Naive thymus-derived CD4-positive, alpha-beta T cell (primary cell): ENCODE measurements at regions not wholly inside any gene's neighbourhood (a gene's known extent, or its start where the extent isn't known, plus 50 kb on each side); places are given as distances from the start of the nearest gene placed in this dataset.
"Not testable (repeated sequence)": the region's sequence is repeated elsewhere in the genome, so short reads cannot be mapped to it uniquely, and the experiment has no call there.

Experiments used
- ATAC-seq: fragments of 150-1000 bp; cut with Tn5 transposase; 2 replicates; pipeline ENCODE4 v1.10.0; 2021; ENCODE audit warnings: mild to moderate bottlenecking, moderate library complexity
- CTCF ChIA-PET: fragments of 350-600 bp; sonication (Branson Sonifier 250); formaldehyde crosslinking; loops from one replicate; lab custom pipeline; 2021; ENCODE audit warnings: antibody characterized with exemption; lab: Charles Lee
- POLR2A ChIA-PET: fragments of 350-600 bp; sonication (Branson Sonifier 250); formaldehyde crosslinking; loops from one replicate; lab custom pipeline; 2021; ENCODE audit warnings: antibody characterized with exemption, inconsistent platforms; lab: Charles Lee
- DNase-seq, 9 donors: peaks; one replicate each; pipeline versions ENCODE4 v3.0.0 to v3.0.0-alpha.2; 2020 to 2022; ENCODE audit warnings: mixed read lengths in 1 of 9
- H3K27ac ChIP-seq: one replicate; pipeline ENCODE4 v1.7.0; 2013; ENCODE audit warnings: mild to moderate bottlenecking, low read depth, low read length, moderate library complexity
- H3K27me3 ChIP-seq, 2 donors: one replicate each; pipeline ENCODE4 v1.7.0; 2013; ENCODE audit warnings: low read length in 2 of 2, mild to moderate bottlenecking in 2 of 2, moderate library complexity in 2 of 2; ENCODE audit not compliant: control insufficient read depth in 2 of 2, insufficient read depth in 2 of 2
- H3K36me3 ChIP-seq, 3 experiments: 1 replicate in 2 of 3; 2 replicates in 1 of 3; pipeline ENCODE4 v1.7.0; 2013; ENCODE audit warnings: low read length in 3 of 3, mild to moderate bottlenecking in 3 of 3, moderate library complexity in 1 of 3; ENCODE audit not compliant: insufficient read depth in 3 of 3, control insufficient read depth in 2 of 3
- H3K4me1 ChIP-seq, 2 donors: one replicate each; pipeline ENCODE4 v1.7.0; 2013; ENCODE audit warnings: low read length in 2 of 2, mild to moderate bottlenecking in 2 of 2, moderate library complexity in 1 of 2; ENCODE audit not compliant: control insufficient read depth in 2 of 2, insufficient read depth in 2 of 2
- H3K4me3 ChIP-seq: 2 replicates; pipeline ENCODE4 v1.7.0; 2013; ENCODE audit warnings: mild to moderate bottlenecking, low read length
- H3K9me3 ChIP-seq, 3 experiments: 1 replicate in 2 of 3; 2 replicates in 1 of 3; pipeline ENCODE4 v1.7.0; 2013; ENCODE audit warnings: low read length in 3 of 3; ENCODE audit not compliant: control insufficient read depth in 2 of 3
- H3K27ac Mint-ChIP-seq, 9 donors: one replicate each; pipeline ENCODE4 v1.8.0; 2020 to 2022; ENCODE audit warnings: mixed read lengths in 9 of 9, mild to moderate bottlenecking in 8 of 9, moderate library complexity in 5 of 9, inconsistent platforms in 2 of 9
- H3K27me3 Mint-ChIP-seq, 5 donors: one replicate each; pipeline ENCODE4 v1.8.0; 2021 to 2022; ENCODE audit warnings: mixed read lengths in 5 of 5, mild to moderate bottlenecking in 1 of 5
- H3K36me3 Mint-ChIP-seq, 5 donors: one replicate each; pipeline ENCODE4 v1.8.0; 2020 to 2022; ENCODE audit warnings: mixed read lengths in 5 of 5, mild to moderate bottlenecking in 3 of 5, inconsistent platforms in 1 of 5
- H3K4me1 Mint-ChIP-seq, 7 donors: one replicate each; pipeline ENCODE4 v1.8.0; 2020 to 2022; ENCODE audit warnings: mixed read lengths in 7 of 7, mild to moderate bottlenecking in 3 of 7, inconsistent platforms in 1 of 7
- H3K4me3 Mint-ChIP-seq, 10 donors: one replicate each; pipeline ENCODE4 v1.8.0; 2020 to 2022; ENCODE audit warnings: mild to moderate bottlenecking in 10 of 10, mixed read lengths in 10 of 10, moderate library complexity in 6 of 10, inconsistent platforms in 2 of 10
- H3K9me3 Mint-ChIP-seq, 11 donors: one replicate each; pipeline ENCODE4 v1.8.0; 2020 to 2022; ENCODE audit warnings: mixed read lengths in 11 of 11, mild to moderate bottlenecking in 4 of 11, inconsistent platforms in 1 of 11, moderate library complexity in 1 of 11
- intact Hi-C, 2 donors: fragments of 100-400 bp; cut with micrococcal nuclease; formaldehyde crosslinking; loops; one replicate each; pipeline ENCODE4 v1.15.1; 2023

DNA sequence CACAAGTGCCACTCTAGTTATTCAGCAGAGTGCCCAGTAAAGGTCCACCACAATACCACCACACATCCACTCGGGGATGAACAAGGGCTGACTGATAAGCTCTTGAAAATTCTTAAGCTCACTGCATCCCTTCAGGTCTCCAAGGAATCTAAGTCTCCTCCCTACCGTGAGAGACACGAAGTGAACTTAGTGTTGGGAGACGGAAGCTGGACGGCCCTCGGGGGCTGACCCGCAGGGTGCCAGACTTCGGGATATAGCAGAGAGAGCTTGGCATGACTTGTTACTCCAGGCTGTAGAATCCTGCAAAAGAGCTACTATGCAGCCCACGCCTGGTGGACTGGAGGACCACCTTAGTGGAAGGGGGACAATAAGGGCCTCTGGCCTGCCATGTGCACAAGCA is 75.1 kb downstream of the LYZL1 start:
- POLR2A ChIA-PET, intact Hi-C loops, H3K4me1 ChIP-seq, H3K36me3 ChIP-seq, DNase-seq, H3K27ac ChIP-seq, H3K9me3 ChIP-seq, H3K4me3 ChIP-seq, H3K9me3 Mint-ChIP-seq, H3K27ac Mint-ChIP-seq, H3K36me3 Mint-ChIP-seq, H3K4me3 Mint-ChIP-seq, H3K27me3 Mint-ChIP-seq, ATAC-seq, H3K27me3 ChIP-seq, H3K4me1 Mint-ChIP-seq: not testable (repeated sequence)
- CTCF ChIA-PET = interaction anchor here (0.9 kb wide), 1 partner anchor 28 kb away, joined by 3 read pairs; no protein-coding TSS in a partner anchor

DNA sequence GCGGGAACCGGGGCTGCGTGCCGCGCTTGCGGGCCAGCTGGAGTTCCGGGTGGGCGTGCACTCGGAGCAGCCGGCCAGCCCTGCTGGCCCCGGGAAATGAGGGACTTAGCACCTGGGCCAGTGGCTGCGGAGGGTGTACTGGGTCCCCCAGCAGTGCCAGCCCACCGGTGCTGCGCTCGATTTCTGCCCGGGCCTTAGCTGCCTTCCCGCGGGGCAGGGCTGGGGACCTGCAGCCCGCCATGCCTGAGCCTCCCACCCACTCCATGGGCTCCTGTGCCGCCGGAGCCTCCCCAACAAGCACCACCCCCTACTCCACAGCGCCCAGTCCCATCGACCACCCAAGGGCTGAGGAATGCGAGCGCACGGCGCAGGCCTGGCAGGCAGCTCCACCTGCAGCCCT is 77.3 kb downstream of the LYZL1 start:
- peaks cover 15 to 24% (median 21%) of the 10 kb centered on the region in 5 donors for H3K27me3 Mint-ChIP-seq
- H3K36me3 Mint-ChIP-seq, CTCF ChIA-PET: not testable (repeated sequence)

DNA sequence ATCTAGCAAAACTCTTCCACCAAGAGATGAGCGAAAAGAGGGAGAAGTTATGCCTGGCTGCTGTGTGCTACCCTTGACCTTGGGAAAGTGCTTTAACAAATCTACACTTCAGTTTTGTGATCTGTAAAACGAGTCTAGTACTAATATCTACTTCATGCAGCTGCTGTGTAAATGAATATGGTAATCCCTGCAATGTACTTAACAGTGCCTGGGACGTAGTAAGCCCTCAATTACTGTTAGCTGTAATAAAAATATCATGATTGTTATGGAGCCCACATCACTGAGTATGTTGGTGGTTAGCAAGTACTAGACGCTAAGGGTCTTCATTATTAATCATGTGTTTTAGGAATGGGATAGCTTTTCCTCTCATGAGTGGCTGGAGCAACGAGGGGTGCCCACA is 80.5 kb downstream of the LYZL1 start:
- DNase-seq (no peak), ATAC-seq (no peak)
- no peaks in the 10 kb centered on the region for H3K9me3 ChIP-seq
- no peak overlapping the region for H3K4me3 Mint-ChIP-seq
- ChIA-PET CTCF (interaction anchor here (0.7 kb wide), 1 partner anchor 144 kb away, joined by 5 read pairs; no protein-coding TSS in a partner anchor), POLR2A (interaction anchor here (0.5 kb wide), 1 partner anchor 1835 kb away, joined by 3 read pairs; no protein-coding TSS in a partner anchor)
- H3K4me1 ChIP-seq = no peaks in the 10 kb centered on the region
- H3K9me3 Mint-ChIP-seq = peaks cover 0 to 3% (median 0%) of the 10 kb centered on the region in 11 donors
- H3K36me3 Mint-ChIP-seq = no peaks in the 10 kb centered on the region
- no peaks in the 10 kb centered on the region for H3K36me3 ChIP-seq
- H3K27ac ChIP-seq = no peak overlapping the region
- no peaks in the 10 kb centered on the region for H3K4me1 Mint-ChIP-seq
- no peak overlapping the region for H3K27ac Mint-ChIP-seq
- no peak overlapping the region for H3K4me3 ChIP-seq
- intact Hi-C loops = no loop called here
- peaks cover 16 to 25% (median 21%) of the 10 kb centered on the region in 5 donors for H3K27me3 Mint-ChIP-seq
- H3K27me3 ChIP-seq = no peaks in the 10 kb centered on the region

More for the DNA sequence above, 77.3 kb downstream of the LYZL1 start:
- H3K27me3 ChIP-seq, DNase-seq, H3K9me3 ChIP-seq, H3K4me3 Mint-ChIP-seq, intact Hi-C loops, H3K9me3 Mint-ChIP-seq, ATAC-seq, H3K36me3 ChIP-seq, H3K4me3 ChIP-seq, POLR2A ChIA-PET, H3K4me1 ChIP-seq, H3K27ac Mint-ChIP-seq, H3K27ac ChIP-seq, H3K4me1 Mint-ChIP-seq: not testable (repeated sequence)

DNA sequence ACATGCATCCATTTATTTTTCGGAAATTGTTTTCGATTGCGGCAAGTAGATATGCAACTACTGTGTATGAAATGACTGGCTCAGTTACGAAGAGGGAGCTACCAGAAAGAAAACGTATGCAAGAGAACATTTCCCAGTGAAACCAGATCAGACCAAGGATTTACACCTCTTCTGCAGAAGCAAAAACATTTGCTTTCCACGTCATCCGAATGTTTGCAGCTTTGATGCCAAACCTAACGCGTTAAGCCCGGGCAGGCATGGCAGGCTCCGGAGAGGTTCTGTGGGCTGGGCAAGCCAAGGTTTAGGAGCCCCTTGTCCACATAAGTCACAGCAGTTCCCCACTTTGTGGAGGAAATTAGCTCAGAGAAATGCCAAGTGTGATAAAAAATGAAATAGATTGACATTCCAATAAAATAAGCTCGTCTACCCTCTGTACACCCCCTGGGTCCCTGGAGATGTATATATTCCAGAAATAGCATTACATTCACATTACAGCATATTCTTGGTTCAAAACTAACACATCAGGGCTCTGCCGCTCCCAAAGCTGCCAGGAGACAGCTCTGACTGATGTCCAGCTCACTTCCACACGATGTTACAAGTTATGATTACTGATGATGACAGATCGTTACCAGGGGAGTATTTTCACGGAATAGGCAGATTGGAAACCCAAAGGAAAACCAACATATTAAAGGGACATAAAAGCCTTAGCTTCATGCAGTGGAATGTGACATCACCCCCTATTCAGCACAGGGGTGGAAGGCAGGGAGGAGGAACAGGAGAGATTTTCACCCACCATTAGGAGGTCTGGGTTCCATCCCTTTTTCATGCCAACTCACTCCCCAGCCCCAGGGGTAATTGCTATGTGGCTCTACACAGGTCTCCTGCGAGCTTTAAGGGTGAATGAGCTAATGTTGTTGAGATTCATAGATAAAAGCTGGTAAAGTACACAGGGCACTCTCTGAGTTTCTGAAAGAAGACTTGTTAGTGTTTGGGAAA is 81.5 kb downstream of the LYZL1 start:
- no peaks in the 10 kb centered on the region for H3K27me3 ChIP-seq
- no peaks in the 10 kb centered on the region for H3K36me3 ChIP-seq
- intact Hi-C loops = no loop called here
- ChIA-PET POLR2A (no interaction called here), CTCF (interaction anchor here (1.2 kb wide), 1 partner anchor 377 kb away, joined by 6 read pairs; no protein-coding TSS in a partner anchor)
- ATAC-seq = no peak
- Mint-ChIP-seq H3K27me3 (peaks cover 16 to 25% (median 21%) of the 10 kb centered on the region in 5 donors), H3K9me3 (peaks cover 0 to 3% (median 0%) of the 10 kb centered on the region in 11 donors), H3K4me3 (no peak overlapping the region), H3K36me3 (no peaks in the 10 kb centered on the region), H3K27ac (no peak overlapping the region), H3K4me1 (no peaks in the 10 kb centered on the region)
- H3K27ac ChIP-seq = no peak overlapping the region
- H3K4me3 ChIP-seq = no peak overlapping the region
- DNase-seq = no peak
- H3K9me3 ChIP-seq = no peaks in the 10 kb centered on the region
- H3K4me1 ChIP-seq = no peaks in the 10 kb centered on the region

DNA sequence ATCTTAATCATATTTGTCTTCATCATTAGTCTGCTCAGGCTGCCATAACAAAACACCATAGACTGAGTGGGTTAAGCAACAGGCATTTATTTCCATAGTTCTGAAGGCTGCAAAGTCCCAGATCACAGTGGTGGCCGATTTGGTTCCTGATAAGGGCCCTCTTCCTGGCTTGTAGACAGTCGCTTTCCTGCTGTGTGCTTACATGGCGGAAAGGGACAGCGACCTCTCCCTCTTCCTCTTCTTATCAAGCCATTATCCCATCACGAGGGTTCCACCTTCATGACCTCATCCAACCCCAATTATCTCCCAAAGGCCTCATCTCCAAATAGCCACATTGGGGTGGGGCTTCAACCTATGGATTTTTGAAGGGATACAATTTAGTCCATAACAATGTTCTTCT is 84.0 kb downstream of the LYZL1 start:
- H3K36me3 ChIP-seq = no peaks in the 10 kb centered on the region
- no peak overlapping the region for H3K27ac ChIP-seq
- H3K27me3 ChIP-seq = no peaks in the 10 kb centered on the region
- peaks cover 17 to 27% (median 21%) of the 10 kb centered on the region in 5 donors for H3K27me3 Mint-ChIP-seq
- ChIA-PET CTCF (no interaction called here), POLR2A (no interaction called here)
- H3K9me3 ChIP-seq = no peaks in the 10 kb centered on the region
- ATAC-seq (no peak), DNase-seq (no peak)
- H3K9me3 Mint-ChIP-seq = no peaks in the 10 kb centered on the region
- intact Hi-C loops = no loop called here
- H3K4me1 Mint-ChIP-seq = no peaks in the 10 kb centered on the region
- no peak overlapping the region for H3K4me3 ChIP-seq
- no peaks in the 10 kb centered on the region for H3K4me1 ChIP-seq
- no peaks in the 10 kb centered on the region for H3K36me3 Mint-ChIP-seq
- H3K4me3 Mint-ChIP-seq = no peak overlapping the region
- H3K27ac Mint-ChIP-seq = no peak overlapping the region

DNA sequence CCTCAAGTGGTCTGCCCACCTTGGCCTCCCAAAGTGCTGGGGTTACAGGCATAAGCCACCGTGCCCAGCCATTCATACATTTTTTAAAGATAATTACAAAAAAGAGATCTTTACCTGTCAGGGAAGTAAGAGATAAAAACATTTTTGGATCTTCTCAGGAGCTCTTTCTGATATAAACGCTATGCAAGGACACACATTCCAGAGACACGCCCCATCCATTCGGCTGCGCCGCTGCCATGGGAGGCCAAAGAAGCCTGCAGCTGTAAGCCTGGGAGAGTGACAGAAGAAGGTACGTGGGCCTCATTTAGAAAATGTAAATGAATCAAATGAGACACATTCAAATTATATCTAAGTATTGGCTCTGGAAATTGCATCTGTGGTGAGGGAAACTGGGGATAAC is 85.3 kb downstream of the LYZL1 start:
- DNase-seq (no peak), ATAC-seq (no peak)
- POLR2A ChIA-PET = no interaction called here
- intact Hi-C loops = no loop called here
- Mint-ChIP-seq H3K9me3 (no peaks in the 10 kb centered on the region), H3K27ac (no peak overlapping the region), H3K4me3 (no peak overlapping the region), H3K36me3 (no peaks in the 10 kb centered on the region), H3K4me1 (no peaks in the 10 kb centered on the region), H3K27me3 (peaks cover 14 to 27% (median 16%) of the 10 kb centered on the region in 5 donors)
- Histone ChIP-seq H3K9me3 (no peaks in the 10 kb centered on the region), H3K4me1 (no peaks in the 10 kb centered on the region), H3K4me3 (no peak overlapping the region), H3K27ac (no peak overlapping the region), H3K36me3 (no peaks in the 10 kb centered on the region), H3K27me3 (no peaks in the 10 kb centered on the region)
- CTCF ChIA-PET = no interaction called here
